Colon (tissue), 2 donors: ENCODE measurements at regions not wholly inside any gene's neighbourhood (a gene's known extent, or its start where the extent isn't known, plus 50 kb on each side); places are given as distances from the start of the nearest gene placed in this dataset.

ENCODE experiments used
- FAIRE-seq: peaks from 2 replicates; lab custom pipeline; 2012; peaks lifted over from hg19 to GRCh38; lab: Jason Lieb, UNC
- donor health status: control.
- donor health status: control.

GRCh38 chr14:85391892-85392291 lies 138.1 kb upstream of the FLRT2 start:
- FAIRE-seq: no peak

GRCh38 chr14:85399186-85399585 lies 130.8 kb upstream of the FLRT2 start:
- FAIRE-seq: no peak

GRCh38 chr14:85400678-85401077 lies 129.3 kb upstream of the FLRT2 start:
- FAIRE-seq: no peak

GRCh38 chr14:85401384-85401783 lies 128.6 kb upstream of the FLRT2 start:
- no peak for FAIRE-seq

GRCh38 chr14:85402569-85403162 lies 127.3 kb upstream of the FLRT2 start:
- FAIRE-seq: no peak

- FAIRE-seq: no peak
Measured at GRCh38 chr14:85409481-85410210, 120.3 kb upstream of the FLRT2 start.

- no peak for FAIRE-seq
Measured at GRCh38 chr14:85412756-85413155, 117.2 kb upstream of the FLRT2 start.

- no peak for FAIRE-seq
Measured at GRCh38 chr14:85413836-85414526, 116.0 kb upstream of the FLRT2 start.

- FAIRE-seq: no peak
Measured at GRCh38 chr14:85415015-85415712, 114.8 kb upstream of the FLRT2 start.

DNA sequence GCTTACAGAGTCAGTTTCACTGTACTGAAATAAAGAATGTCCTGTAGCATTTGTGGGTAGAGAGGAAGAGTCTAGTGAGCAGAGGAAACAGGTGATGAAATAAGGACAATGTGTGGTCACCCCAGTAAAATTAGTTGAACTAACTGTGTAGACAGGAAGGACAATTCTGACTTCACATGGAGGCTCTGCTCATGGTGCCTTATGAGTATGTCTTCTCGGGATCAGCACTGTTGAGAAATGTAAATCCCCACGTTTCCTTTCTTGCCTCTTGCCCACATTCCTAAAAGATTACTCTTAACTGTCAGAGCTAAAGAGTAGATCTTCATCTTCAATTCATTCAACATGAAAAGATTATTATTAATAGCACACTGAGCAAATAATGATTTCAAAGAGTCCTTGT lies 113.2 kb upstream of the FLRT2 start:
- no peak for FAIRE-seq

DNA sequence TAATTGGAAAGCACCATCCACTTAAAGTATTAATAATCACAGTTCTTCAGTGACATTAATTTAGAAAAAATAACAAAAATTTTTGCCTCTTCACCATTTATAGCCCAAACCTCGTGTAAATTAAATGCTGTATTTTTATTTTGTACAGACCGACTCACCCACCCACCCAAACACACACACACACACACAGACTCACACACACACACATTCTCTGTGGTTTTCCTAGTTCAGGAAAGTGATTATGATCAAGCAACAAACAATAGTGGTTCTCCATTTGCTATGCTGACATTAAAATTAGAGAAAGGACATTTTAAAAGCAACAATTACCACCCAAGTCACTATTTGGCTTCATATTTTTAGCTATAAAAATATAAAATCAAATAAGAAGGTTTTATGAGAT lies 112.5 kb upstream of the FLRT2 start:
- FAIRE-seq: no peak

GRCh38 chr14:85418721-85419120 lies 111.2 kb upstream of the FLRT2 start:
- FAIRE-seq: no peak

GRCh38 chr14:85420278-85420677 lies 109.7 kb upstream of the FLRT2 start:
- FAIRE-seq: no peak

- FAIRE-seq: no peak
Measured at GRCh38 chr14:85420707-85421106, 109.2 kb upstream of the FLRT2 start.

- FAIRE-seq: no peak
Measured at GRCh38 chr14:85421186-85421877, 108.6 kb upstream of the FLRT2 start.

DNA sequence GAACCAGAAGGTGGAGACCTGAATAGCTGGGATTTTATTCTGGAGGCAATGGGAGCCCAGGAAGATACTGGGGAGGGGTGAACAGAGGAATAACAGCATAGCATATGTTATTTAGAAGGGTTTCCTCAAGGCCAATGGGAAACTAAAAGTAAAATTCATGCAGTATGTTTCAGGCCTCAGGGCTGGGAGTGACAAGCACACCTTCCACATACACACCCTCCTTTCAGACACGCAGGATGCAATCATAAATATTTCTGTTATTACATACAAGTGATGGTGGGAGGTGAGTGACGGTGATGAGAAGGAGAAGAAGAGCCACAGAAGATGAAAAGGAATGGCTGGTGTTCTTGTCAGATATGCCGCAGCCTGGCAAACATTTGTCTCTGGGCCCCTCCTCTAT lies 106.1 kb upstream of the FLRT2 start:
- no peak for FAIRE-seq

- no peak for FAIRE-seq
Measured at GRCh38 chr14:85425507-85425906, 104.4 kb upstream of the FLRT2 start.

DNA sequence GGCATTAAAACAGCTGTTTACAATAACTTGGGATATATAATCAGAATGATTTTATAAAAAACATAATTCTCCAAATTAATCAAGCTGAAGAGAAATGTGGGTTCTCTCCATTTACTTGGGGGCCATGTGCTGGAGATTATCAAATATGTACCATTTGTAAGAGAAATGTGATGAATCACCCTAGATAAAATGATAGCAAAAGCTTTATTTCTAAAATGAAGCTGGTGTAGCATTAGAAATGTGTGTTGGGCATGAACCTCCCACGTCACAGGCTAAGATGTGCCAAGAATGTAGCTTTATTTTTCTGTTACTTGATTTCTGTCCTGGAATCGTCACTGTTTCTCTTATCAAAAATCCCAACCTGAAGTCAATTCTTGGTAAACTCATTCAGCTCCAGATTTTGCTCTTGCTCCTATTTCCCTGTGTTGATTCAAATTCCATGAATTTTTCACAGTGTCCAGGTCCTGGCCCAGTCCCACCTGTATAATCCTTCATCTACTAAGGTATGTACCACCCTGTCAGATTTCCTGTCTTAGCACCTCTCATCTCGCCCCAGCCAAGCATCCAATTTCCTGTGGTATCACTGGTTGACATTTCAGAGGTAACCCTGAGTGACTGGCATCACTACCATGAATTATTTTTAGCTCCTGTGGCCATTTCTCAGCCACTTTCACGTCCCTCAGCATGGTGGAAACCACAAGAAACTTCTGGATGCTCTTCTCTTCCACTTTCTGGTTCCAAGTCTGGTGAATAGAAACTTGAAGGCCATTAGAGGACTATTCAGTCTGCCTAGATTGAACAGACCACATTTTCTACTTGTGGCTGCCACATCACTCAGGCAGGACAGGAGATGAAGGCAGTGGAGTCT lies 103.6 kb upstream of the FLRT2 start:
- no peak for FAIRE-seq

DNA sequence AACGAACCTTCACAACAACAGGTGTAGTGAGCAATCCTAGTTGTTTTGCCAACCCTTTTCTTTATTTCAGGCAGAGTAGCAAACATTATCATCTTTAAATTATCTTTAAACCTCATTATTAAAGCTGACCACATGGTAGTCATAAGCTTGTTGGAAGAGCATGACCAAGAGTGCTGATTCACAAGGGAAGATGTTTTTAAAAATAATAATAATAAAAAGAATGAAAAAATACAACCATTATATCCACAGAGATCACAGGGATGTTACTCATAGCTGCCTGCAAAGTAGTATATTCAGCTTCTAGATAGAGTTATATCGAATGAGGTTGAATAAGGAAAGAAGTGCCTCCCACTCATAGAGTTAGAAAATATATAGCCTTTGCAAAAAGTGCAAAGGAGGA lies 101.0 kb upstream of the FLRT2 start:
- no peak for FAIRE-seq

- FAIRE-seq: no peak
Measured at GRCh38 chr14:85437148-85437547, 92.8 kb upstream of the FLRT2 start.

DNA sequence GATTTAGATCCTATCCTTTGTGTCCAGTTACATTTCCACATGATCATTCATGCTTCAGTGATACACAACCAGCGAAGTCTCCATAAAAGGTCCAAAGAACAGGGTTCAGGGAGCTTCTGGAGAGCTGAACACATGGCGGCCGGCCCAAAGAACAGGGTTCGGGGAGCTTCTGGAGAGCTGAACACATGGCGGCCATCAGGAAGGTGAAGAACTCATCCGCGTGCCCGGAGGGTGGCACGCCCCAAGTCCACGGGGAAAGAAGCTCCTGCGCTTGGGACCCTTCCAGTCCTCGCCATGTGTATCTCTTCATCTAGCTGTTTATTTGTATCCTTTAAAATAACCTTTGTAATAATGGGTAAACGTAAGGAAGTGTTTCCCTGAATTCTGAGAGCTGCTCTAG lies 91.9 kb upstream of the FLRT2 start:
- no peak for FAIRE-seq
